H1 (cell line): ENCODE measurements at regions not wholly inside any gene's neighbourhood (a gene's known extent, or its start where the extent isn't known, plus 50 kb on each side); places are given as distances from the start of the nearest gene placed in this dataset.

ENCODE experiments used
- CTCF ChIA-PET: fragments of 300-600 bp; sonication (Branson Sonifier 250); formaldehyde crosslinking; loops from one replicate; lab custom pipeline; 2021; ENCODE audit not compliant: partially characterized antibody; lab: Charles Lee
- POLR2A ChIA-PET: fragments of 300-600 bp; sonication (Branson Sonifier 250); formaldehyde crosslinking; loops from one replicate; lab custom pipeline; 2021; ENCODE audit warnings: inconsistent platforms; ENCODE audit not compliant: partially characterized antibody; lab: Charles Lee
- DNase-seq, 2 experiments: peaks; one replicate each; pipeline versions ENCODE4 v3.0.0 to v3.0.0-alpha.2; 2010 to 2022; ENCODE audit warnings: low spot score in 2 of 2, low read depth in 1 of 2, mixed read lengths in 1 of 2
- FAIRE-seq: peaks from 2 replicates; lab custom pipeline; 2011; peaks lifted over from hg19 to GRCh38; lab: Jason Lieb, UNC
- H2AFZ ChIP-seq: 2 replicates; pipeline ENCODE4 v1.8.1; 2012; ENCODE audit warnings: low read length, inconsistent platforms
- H2AK5ac ChIP-seq: 2 replicates; pipeline ENCODE4 v1.6.1; 2013; ENCODE audit warnings: low read depth, low read length
- H2BK120ac ChIP-seq: replicated peaks from 2 replicates; pipeline ENCODE3; 2013; ENCODE audit warnings: low read depth, low read length, inconsistent platforms
- H2BK12ac ChIP-seq: 2 replicates; pipeline ENCODE4 v1.6.1; 2013; ENCODE audit warnings: low read depth, low read length
- H2BK15ac ChIP-seq: 2 replicates; pipeline ENCODE4 v1.6.1; 2013; ENCODE audit warnings: low read length
- H2BK20ac ChIP-seq: 2 replicates; pipeline ENCODE4 v1.6.1; 2013; ENCODE audit warnings: low read length
- H2BK5ac ChIP-seq: 2 replicates; pipeline ENCODE4 v1.6.1; 2013; ENCODE audit warnings: low read depth, low read length
- H3K14ac ChIP-seq: 2 replicates; pipeline ENCODE4 v1.6.1; 2013; ENCODE audit warnings: inconsistent platforms; ENCODE audit not compliant: insufficient read length
- H3K18ac ChIP-seq: 2 replicates; pipeline ENCODE4 v1.6.1; 2013; ENCODE audit warnings: low read length; ENCODE audit errors: extremely low read depth
- H3K23ac ChIP-seq: 2 replicates; pipeline ENCODE4 v1.6.1; 2013; ENCODE audit warnings: inconsistent platforms; ENCODE audit not compliant: insufficient read length
- H3K23me2 ChIP-seq: 2 replicates; pipeline ENCODE4 v1.6.1; 2013; ENCODE audit warnings: low read depth, low read length
- H3K27ac ChIP-seq: 2 replicates; pipeline ENCODE4 v1.6.1; 2011; ENCODE audit warnings: low read depth, low read length, inconsistent platforms
- H3K27me3 ChIP-seq, 4 experiments: replicated peaks in 1 of 4; 1 replicate in 1 of 4; 2 replicates in 3 of 4; pipeline versions ENCODE4 v1.6.1 to v1.8.1; 2011 to 2013; ENCODE audit warnings: low read length in 3 of 4, mild to moderate bottlenecking in 3 of 4, inconsistent platforms in 2 of 4, mixed read lengths in 2 of 4, moderate library complexity in 1 of 4; ENCODE audit not compliant: control insufficient read depth in 3 of 4, insufficient read depth in 3 of 4; ENCODE audit errors: extremely low read depth in 1 of 4
- H3K36me3 ChIP-seq, 4 experiments: 2 replicates each; pipeline versions ENCODE4 v1.6.1 to v1.8.1; 2011 to 2013; ENCODE audit warnings: mild to moderate bottlenecking in 4 of 4, low read length in 3 of 4, moderate library complexity in 2 of 4, control low read depth in 1 of 4, inconsistent platforms in 1 of 4; ENCODE audit not compliant: insufficient read depth in 4 of 4, control insufficient read depth in 2 of 4
- H3K4ac ChIP-seq: replicated peaks from 2 replicates; pipeline ENCODE3; 2013; ENCODE audit warnings: low read length, low read depth, mixed read lengths, inconsistent platforms; ENCODE audit not compliant: insufficient read length
- H3K4me1 ChIP-seq, 4 experiments: replicated peaks in 1 of 4; 1 replicate in 1 of 4; 2 replicates in 3 of 4; pipeline versions ENCODE4 v1.6.1 to v1.8.1; 2011 to 2013; ENCODE audit warnings: low read length in 3 of 4, inconsistent platforms in 2 of 4, mixed read lengths in 1 of 4; ENCODE audit not compliant: insufficient read depth in 4 of 4, control insufficient read depth in 3 of 4
- H3K4me2 ChIP-seq, 2 experiments: 2 replicates each; pipeline versions ENCODE4 v1.6.1 to v1.8.1; 2011 to 2013; ENCODE audit warnings: low read depth in 2 of 2, low read length in 2 of 2, control low read depth in 1 of 2, inconsistent platforms in 1 of 2, mild to moderate bottlenecking in 1 of 2; ENCODE audit not compliant: insufficient read depth in 1 of 2
- H3K4me3 ChIP-seq, 4 experiments: fragments of 200-600, 300-600 bp in 1 of 4; sonication (generic), shearing (Covaris generic), sonication (Bioruptor Twin) in 1 of 4; 2 replicates each; pipeline versions ENCODE4 v1.5.1 to v1.8.1; 2011 to 2016; ENCODE audit warnings: low read length in 4 of 4, low read depth in 3 of 4, control low read depth in 2 of 4, inconsistent platforms in 2 of 4, mild to moderate bottlenecking in 2 of 4, mixed read lengths in 1 of 4, moderate library complexity in 1 of 4; ENCODE audit not compliant: insufficient read depth in 2 of 4; ENCODE audit errors: extremely low read depth in 1 of 4
- H3K56ac ChIP-seq: replicated peaks from 2 replicates; pipeline ENCODE3; 2013; ENCODE audit warnings: low read depth, mild to moderate bottlenecking, mixed read lengths, low read length, inconsistent platforms; ENCODE audit not compliant: insufficient read length
- H3K79me1 ChIP-seq: 2 replicates; pipeline ENCODE4 v1.6.1; 2013; ENCODE audit warnings: low read depth, low read length, control low read depth
- H3K79me2 ChIP-seq, 2 experiments: 2 replicates each; pipeline versions ENCODE4 v1.6.1 to v1.8.1; 2012 to 2013; ENCODE audit warnings: low read length in 2 of 2, mild to moderate bottlenecking in 2 of 2, inconsistent platforms in 1 of 2; ENCODE audit not compliant: insufficient read depth in 2 of 2, control insufficient read depth in 1 of 2
- H3K9ac ChIP-seq, 4 experiments: replicated peaks in 1 of 4; 1 replicate in 1 of 4; 2 replicates in 3 of 4; pipeline versions ENCODE4 v1.6.1 to v1.8.1; 2011 to 2013; ENCODE audit warnings: low read depth in 3 of 4, low read length in 3 of 4, control low read depth in 2 of 4, mild to moderate bottlenecking in 2 of 4, moderate library complexity in 2 of 4, inconsistent platforms in 1 of 4; ENCODE audit errors: extremely low read depth in 1 of 4
- H3K9me3 ChIP-seq, 2 experiments: 2 replicates each; pipeline versions ENCODE4 v1.6.1 to v1.8.1; 2012 to 2013; ENCODE audit warnings: mild to moderate bottlenecking in 2 of 2, moderate library complexity in 2 of 2, control low read depth in 1 of 2, inconsistent platforms in 1 of 2, low read depth in 1 of 2, low read length in 1 of 2, mixed read lengths in 1 of 2; ENCODE audit not compliant: insufficient read depth in 2 of 2
- H4K20me1 ChIP-seq, 2 experiments: replicated peaks in 1 of 2; 2 replicates each; pipeline versions ENCODE3 to v1.8.1; 2011 to 2013; ENCODE audit warnings: inconsistent platforms in 2 of 2, low read length in 2 of 2, mild to moderate bottlenecking in 1 of 2; ENCODE audit not compliant: insufficient read depth in 2 of 2, control insufficient read depth in 1 of 2
- H4K5ac ChIP-seq: 2 replicates; pipeline ENCODE4 v1.6.1; 2013; ENCODE audit warnings: low read length, low read depth, mixed read lengths, inconsistent platforms; ENCODE audit not compliant: insufficient read length
- H4K8ac ChIP-seq: 2 replicates; pipeline ENCODE4 v1.8.0; 2013; ENCODE audit warnings: mild to moderate bottlenecking, moderate library complexity, low read length, inconsistent platforms; ENCODE audit not compliant: insufficient read depth; ENCODE audit errors: extremely low read depth
- H4K91ac ChIP-seq: replicated peaks from 2 replicates; pipeline ENCODE3; 2013; ENCODE audit warnings: low read length, mixed read lengths, inconsistent platforms; ENCODE audit not compliant: insufficient read length
- BRCA1 ChIP-seq: IDR thresholded peaks from 2 replicates; pipeline ENCODE4 v1.6.1; 2012; ENCODE audit warnings: low read depth, low read length, improper control_type of control experiment
- EP300 ChIP-seq, 2 experiments: IDR thresholded peaks; 1 replicate in 1 of 2; 2 replicates in 1 of 2; pipeline ENCODE4 v1.6.1; 2011 to 2012; ENCODE audit warnings: low read depth in 2 of 2, low read length in 2 of 2, mild to moderate bottlenecking in 2 of 2, borderline replicate concordance in 1 of 2, inconsistent platforms in 1 of 2, moderate library complexity in 1 of 2
- FOSL1 ChIP-seq: IDR thresholded peaks from 2 replicates; pipeline ENCODE4 v1.6.1; 2011; ENCODE audit warnings: mild to moderate bottlenecking, low read depth, low read length, moderate library complexity; ENCODE audit not compliant: insufficient read depth
- GABPA ChIP-seq: IDR thresholded peaks from 2 replicates; pipeline ENCODE4 v1.6.1; 2011; ENCODE audit warnings: mild to moderate bottlenecking, low read length, moderate library complexity, borderline replicate concordance; ENCODE audit not compliant: insufficient read depth
- KDM5A ChIP-seq: fragments of 200-600 bp; IDR thresholded peaks from 2 replicates; pipeline ENCODE4 v1.7.1; 2012; ENCODE audit warnings: mild to moderate bottlenecking, low read length, inconsistent platforms, mixed read lengths
- POLR2AphosphoS5 ChIP-seq: IDR thresholded peaks from 2 replicates; pipeline ENCODE4 v1.6.1; 2011; ENCODE audit warnings: low read depth, low read length
- RXRA ChIP-seq: IDR thresholded peaks from 2 replicates; pipeline ENCODE4 v1.6.1; 2011; ENCODE audit warnings: low read depth, mild to moderate bottlenecking, low read length, moderate library complexity; ENCODE audit not compliant: insufficient read depth
- SIRT6 ChIP-seq: IDR thresholded peaks from one replicate; pipeline ENCODE4 v1.7.1; 2012; ENCODE audit warnings: low read length, inconsistent platforms
- SP2 ChIP-seq: IDR thresholded peaks from 2 replicates; pipeline ENCODE4 v1.6.1; 2012; ENCODE audit warnings: mild to moderate bottlenecking, low read length, inconsistent platforms
- TBP ChIP-seq: IDR thresholded peaks from 2 replicates; pipeline ENCODE4 v1.6.1; 2011; ENCODE audit warnings: low read depth, low read length, improper control_type of control experiment
- YY1 ChIP-seq: IDR thresholded peaks from 2 replicates; pipeline ENCODE4 v1.6.1; 2011; ENCODE audit warnings: low read depth, mild to moderate bottlenecking, low read length
- ZNF274 ChIP-seq: IDR thresholded peaks from 2 replicates; pipeline ENCODE4 v1.7.0; 2012; ENCODE audit warnings: low read length, borderline replicate concordance; ENCODE audit errors: extremely low read depth
- WGBS, 2 experiments: shearing (Covaris generic) in 1 of 2; methylation state at CpG; one replicate each; pipeline versions ENCODE4 v1.1.6 to v1.1.7; 2013 to 2015; ENCODE audit warnings: low lambda C conversion rate in 2 of 2, mixed read lengths in 2 of 2, inconsistent platforms in 1 of 2, low coverage in 1 of 2, missing lambda C conversion rate in 1 of 2; ENCODE audit not compliant: insufficient replicate concordance in 2 of 2, insufficient coverage in 1 of 2, insufficient read length in 1 of 2; ENCODE audit errors: extremely low coverage in 1 of 2, missing lambda C conversion rate in 1 of 2; 5-methylcytosine and 5-hydroxymethylcytosine counted together
- TF ChIP-seq, protein P1 (sequence below): IDR thresholded peaks from 2 replicates; pipeline ENCODE4 v1.6.1; 2012; ENCODE audit warnings: inconsistent platforms

DNA sequence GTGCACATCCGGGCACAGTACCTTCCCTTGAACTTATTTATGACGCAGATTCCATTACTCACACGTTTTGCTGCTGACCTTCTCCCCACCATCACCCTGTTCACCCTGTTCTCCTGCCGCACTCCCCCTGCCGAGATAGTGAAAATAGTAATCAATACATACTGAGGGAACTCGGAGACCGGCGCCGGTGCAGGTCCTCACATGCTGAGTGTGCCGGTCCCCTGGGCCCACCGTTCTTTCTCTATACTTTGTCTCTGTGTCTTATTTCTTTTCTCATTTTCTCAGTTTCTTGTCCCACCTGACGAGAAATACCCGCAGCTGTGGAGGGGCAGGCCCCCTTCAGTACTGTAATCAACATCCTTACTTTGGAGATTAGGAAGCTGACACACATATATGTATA is 1337.1 kb upstream of the PABPC4L start:
- no peak for TF ChIP-seq FOSL1
- TF ChIP-seq EP300 (IDR thresholded peaks at IDR 0.05; ENCODE audit: borderline replicate concordance in 1 of 2, low read depth in 2 of 2, low read length in 2 of 2), result no peak
- no peak for TF ChIP-seq YY1
- no peak for TF ChIP-seq KDM5A
- no peak for TF ChIP-seq BRCA1
- no peak for TF ChIP-seq RXRA
- TF ChIP-seq, protein P1, sequence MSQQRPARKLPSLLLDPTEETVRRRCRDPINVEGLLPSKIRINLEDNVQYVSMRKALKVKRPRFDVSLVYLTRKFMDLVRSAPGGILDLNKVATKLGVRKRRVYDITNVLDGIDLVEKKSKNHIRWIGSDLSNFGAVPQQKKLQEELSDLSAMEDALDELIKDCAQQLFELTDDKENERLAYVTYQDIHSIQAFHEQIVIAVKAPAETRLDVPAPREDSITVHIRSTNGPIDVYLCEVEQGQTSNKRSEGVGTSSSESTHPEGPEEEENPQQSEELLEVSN, result no peak
- TF ChIP-seq SIRT6, result no peak
- no peak for TF ChIP-seq ZNF274
- no peak for TF ChIP-seq POLR2AphosphoS5
- no peak for TF ChIP-seq SP2
- no peak for TF ChIP-seq GABPA
- TF ChIP-seq TBP, result no peak
- DNase-seq, result no peak

More for the DNA sequence above, 1337.1 kb upstream of the PABPC4L start:
- Histone ChIP-seq H3K23me2 (no peaks in the 10 kb centered on the region), H4K8ac (no peak overlapping the region), H2BK12ac (no peak overlapping the region), H4K5ac (no peak overlapping the region), H4K91ac (no peak overlapping the region), H3K4me3 (no peak overlapping the region), H2BK5ac (no peak overlapping the region), H3K79me1 (no peaks in the 10 kb centered on the region), H3K4ac (no peak overlapping the region), H3K14ac (no peak overlapping the region), H2BK120ac (no peak overlapping the region), H3K9ac (no peak overlapping the region), H2AK5ac (no peak overlapping the region), H3K56ac (no peak overlapping the region), H4K20me1 (no peaks in the 10 kb centered on the region), H3K23ac (no peak overlapping the region), H3K36me3 (no peaks in the 10 kb centered on the region), H3K18ac (no peak overlapping the region), H3K79me2 (no peaks in the 10 kb centered on the region), H3K4me2 (no peak overlapping the region), H2BK15ac (no peak overlapping the region), H2AFZ (no peak overlapping the region), H3K9me3 (no peaks in the 10 kb centered on the region), H3K27ac (no peak overlapping the region), H2BK20ac (no peak overlapping the region), H3K27me3 (no peaks in the 10 kb centered on the region), H3K4me1 (no peaks in the 10 kb centered on the region)
- ChIA-PET POLR2A (no interaction called here), CTCF (interaction anchor here (0.8 kb wide), 1 partner anchor 373 kb away, joined by 3 read pairs; no protein-coding TSS in a partner anchor)
- FAIRE-seq, result no peak
- 99% methylated on average over 13 of the region's 13 CpGs; no CpG with 5 or more reads in 1 of the 2 experiments for WGBS, 2 experiments
